Mesenchymal stem cell (in vitro differentiated cells and primary cell): ENCODE measurements at regions not wholly inside any gene's neighbourhood (a gene's known extent, or its start where the extent isn't known, plus 50 kb on each side); places are given as distances from the start of the nearest gene placed in this dataset.
A peak's percentile ranks its signal among the peaks of the same experiment; 100 is the strongest.

Experiments used
- DNase-seq: peaks from one replicate; pipeline ENCODE4 v3.0.0-alpha.2; 2013
- H2AFZ ChIP-seq: one replicate; pipeline ENCODE4 v1.6.1; 2013; ENCODE audit warnings: low read depth, mild to moderate bottlenecking, control low read depth, inconsistent platforms, low read length, moderate library complexity
- H2AK5ac ChIP-seq: 2 replicates; pipeline ENCODE4 v1.6.1; 2013; ENCODE audit warnings: low read length, moderate library complexity, mild to moderate bottlenecking, inconsistent platforms; ENCODE audit not compliant: severe bottlenecking
- H2BK120ac ChIP-seq: one replicate; pipeline ENCODE4 v1.6.1; 2013; ENCODE audit warnings: low read depth, mild to moderate bottlenecking, inconsistent platforms, low read length, moderate library complexity
- H2BK12ac ChIP-seq, 2 experiments: one replicate each; pipeline ENCODE4 v1.6.1; 2013; ENCODE audit warnings: inconsistent platforms in 2 of 2, low read length in 2 of 2, mild to moderate bottlenecking in 2 of 2, moderate library complexity in 2 of 2, control low read depth in 1 of 2
- H2BK15ac ChIP-seq: one replicate; pipeline ENCODE4 v1.6.1; 2013; ENCODE audit warnings: mild to moderate bottlenecking, low read depth, inconsistent platforms; ENCODE audit not compliant: poor library complexity, severe bottlenecking
- H2BK5ac ChIP-seq: 2 replicates; pipeline ENCODE4 v1.6.1; 2013; ENCODE audit warnings: low read depth, mild to moderate bottlenecking, low read length, control low read depth, inconsistent platforms; ENCODE audit not compliant: poor library complexity, severe bottlenecking
- H3K14ac ChIP-seq, 2 experiments: one replicate each; pipeline ENCODE4 v1.6.1; 2013; ENCODE audit warnings: inconsistent platforms in 2 of 2, low read length in 2 of 2, control low read depth in 1 of 2, mild to moderate bottlenecking in 1 of 2, moderate library complexity in 1 of 2
- H3K18ac ChIP-seq, 2 experiments: one replicate each; pipeline ENCODE4 v1.6.1; 2013; ENCODE audit warnings: inconsistent platforms in 2 of 2, low read length in 2 of 2, control low read depth in 1 of 2, low read depth in 1 of 2, mild to moderate bottlenecking in 1 of 2
- H3K23ac ChIP-seq, 2 experiments: one replicate each; pipeline ENCODE4 v1.6.1; 2013; ENCODE audit warnings: inconsistent platforms in 2 of 2, low read length in 2 of 2, mild to moderate bottlenecking in 2 of 2, moderate library complexity in 2 of 2, control low read depth in 1 of 2
- H3K27ac ChIP-seq: 2 replicates; pipeline ENCODE4 v1.5.1; 2013; ENCODE audit warnings: mild to moderate bottlenecking, moderate library complexity, low read length, control low read depth, inconsistent platforms; ENCODE audit not compliant: poor library complexity, severe bottlenecking
- H3K27me3 ChIP-seq, 2 experiments: 2 replicates each; pipeline versions ENCODE4 v1.6.1 to v1.7.0; 2013; ENCODE audit warnings: low read length in 2 of 2, mild to moderate bottlenecking in 2 of 2, moderate library complexity in 2 of 2, control low read depth in 1 of 2, inconsistent platforms in 1 of 2; ENCODE audit not compliant: control insufficient read depth in 1 of 2, insufficient read depth in 1 of 2
- H3K36me3 ChIP-seq, 2 experiments: 2 replicates each; pipeline versions ENCODE4 v1.6.1 to v1.7.0; 2013; ENCODE audit warnings: low read length in 2 of 2, control low read depth in 1 of 2, inconsistent platforms in 1 of 2, low read depth in 1 of 2, mild to moderate bottlenecking in 1 of 2; ENCODE audit not compliant: insufficient read depth in 2 of 2, control insufficient read depth in 1 of 2
- H3K4ac ChIP-seq, 2 experiments: one replicate each; pipeline ENCODE4 v1.6.1; 2013; ENCODE audit warnings: inconsistent platforms in 2 of 2, low read length in 2 of 2, mild to moderate bottlenecking in 2 of 2, moderate library complexity in 2 of 2, control low read depth in 1 of 2, low read depth in 1 of 2
- H3K4me1 ChIP-seq: 2 replicates; pipeline ENCODE4 v1.6.1; 2013; ENCODE audit warnings: low read depth, low read length, control low read depth; ENCODE audit not compliant: control insufficient read depth, insufficient read depth
- H3K4me2 ChIP-seq: 2 replicates; pipeline ENCODE4 v1.6.1; 2013; ENCODE audit warnings: low read length, mild to moderate bottlenecking, inconsistent platforms; ENCODE audit not compliant: poor library complexity, severe bottlenecking
- H3K4me3 ChIP-seq, 2 experiments: 2 replicates each; pipeline versions ENCODE4 v1.5.1 to v1.7.0; 2013; ENCODE audit warnings: low read length in 2 of 2, mild to moderate bottlenecking in 2 of 2, control low read depth in 1 of 2, low read depth in 1 of 2; ENCODE audit not compliant: insufficient read depth in 1 of 2
- H3K79me1 ChIP-seq: replicated peaks from 2 replicates; pipeline ENCODE4 v1.6.1; 2013; ENCODE audit warnings: mild to moderate bottlenecking, control low read depth, low read length, inconsistent platforms; ENCODE audit not compliant: poor library complexity, severe bottlenecking
- H3K9ac ChIP-seq: 2 replicates; pipeline ENCODE4 v1.7.0; 2013; ENCODE audit warnings: mild to moderate bottlenecking, low read length, moderate library complexity
- H3K9me3 ChIP-seq: 2 replicates; pipeline ENCODE4 v1.7.0; 2013; ENCODE audit warnings: mild to moderate bottlenecking, low read length; ENCODE audit not compliant: control insufficient read depth
- H4K8ac ChIP-seq: one replicate; pipeline ENCODE4 v1.6.1; 2013; ENCODE audit warnings: inconsistent platforms, mild to moderate bottlenecking, low read length, moderate library complexity
- H4K91ac ChIP-seq: one replicate; pipeline ENCODE4 v1.6.1; 2013; ENCODE audit warnings: mild to moderate bottlenecking, low read length, inconsistent platforms
- WGBS: methylation state at CpG from one replicate; pipeline ENCODE4 v1.1.7; 2013; ENCODE audit warnings: mixed read lengths; 5-methylcytosine and 5-hydroxymethylcytosine counted together

DNA sequence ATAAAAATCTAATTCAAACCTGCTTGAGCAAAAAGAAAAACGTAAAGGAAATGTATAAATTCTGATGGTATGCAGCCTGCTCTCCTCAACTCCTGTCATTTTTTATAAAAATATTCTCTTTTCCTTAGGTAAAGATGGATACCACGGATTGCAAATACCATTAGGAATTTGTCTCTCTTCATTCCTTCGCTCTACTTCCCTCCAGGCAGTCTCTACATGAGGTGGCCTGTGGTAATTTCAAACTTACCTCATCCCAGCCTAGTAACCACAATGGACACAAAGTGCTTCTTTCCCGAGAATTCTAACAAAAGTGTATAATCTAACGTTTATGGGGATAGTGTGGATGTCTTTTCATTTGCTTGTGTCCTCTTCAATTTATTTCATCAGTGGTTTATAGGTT, 239.5 kb upstream of the LRRC7 start:
- no peak overlapping the region for H2AFZ ChIP-seq
- H2BK120ac ChIP-seq = no peak overlapping the region
- no peak overlapping the region for H3K4me2 ChIP-seq
- H3K4me3 ChIP-seq = no peak overlapping the region
- no peak overlapping the region for H3K9ac ChIP-seq
- no peak overlapping the region for H3K23ac ChIP-seq
- no peak overlapping the region for H2BK5ac ChIP-seq
- H4K8ac ChIP-seq = no peak overlapping the region
- no peak for DNase-seq
- H2BK12ac ChIP-seq = no peak overlapping the region
- peaks cover 16% of the 10 kb centered on the region for H3K9me3 ChIP-seq
- no peaks in the 10 kb centered on the region for H3K79me1 ChIP-seq
- no peak overlapping the region for H4K91ac ChIP-seq
- no peaks in the 10 kb centered on the region for H3K36me3 ChIP-seq
- WGBS = 89% methylated on average over 4 of the region's 5 CpGs
- H3K27ac ChIP-seq = no peak overlapping the region
- no peak overlapping the region for H3K14ac ChIP-seq
- H3K27me3 ChIP-seq = no peaks in the 10 kb centered on the region
- no peak overlapping the region for H2BK15ac ChIP-seq
- H3K4ac ChIP-seq = no peak overlapping the region
- no peak overlapping the region for H2AK5ac ChIP-seq
- H3K18ac ChIP-seq = no peak overlapping the region
- H3K4me1 ChIP-seq = no peaks in the 10 kb centered on the region

DNA sequence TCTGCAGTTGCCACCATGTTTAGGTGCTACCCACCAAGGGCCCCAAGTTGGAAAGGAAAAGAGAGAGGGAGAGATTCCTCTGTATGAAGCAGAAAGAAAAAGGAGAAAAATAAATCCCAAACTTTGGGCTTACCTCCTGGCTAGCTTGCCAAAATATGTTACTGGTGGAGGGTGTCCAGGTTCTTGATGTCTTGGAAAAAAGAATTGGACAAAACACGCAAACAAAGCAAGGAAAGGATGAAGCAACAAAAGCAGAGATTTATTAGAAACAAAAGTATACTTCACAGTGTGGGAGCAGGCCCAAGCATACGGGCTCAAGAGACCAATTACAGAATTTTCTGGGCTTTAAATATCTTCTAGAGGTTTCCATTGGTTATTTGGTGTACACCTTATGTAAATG, 204.5 kb upstream of the LRRC7 start:
- H2BK120ac ChIP-seq = no peak overlapping the region
- no peak overlapping the region for H3K27ac ChIP-seq
- H3K27me3 ChIP-seq = no peaks in the 10 kb centered on the region
- no peak overlapping the region for H2BK12ac ChIP-seq
- H2BK15ac ChIP-seq = no peak overlapping the region
- H3K18ac ChIP-seq = no peak overlapping the region
- no peaks in the 10 kb centered on the region for H3K4me1 ChIP-seq
- no peak overlapping the region for H4K8ac ChIP-seq
- H4K91ac ChIP-seq = no peak overlapping the region
- H2AFZ ChIP-seq = no peak overlapping the region
- no peak overlapping the region for H3K4ac ChIP-seq
- H3K4me3 ChIP-seq = no peak overlapping the region
- no peak overlapping the region for H3K9ac ChIP-seq
- no peak for DNase-seq
- H3K23ac ChIP-seq = no peak overlapping the region
- no peak overlapping the region for H3K4me2 ChIP-seq
- H2AK5ac ChIP-seq = no peak overlapping the region
- 79% methylated on average over 2 of the region's 2 CpGs for WGBS
- H3K14ac ChIP-seq = no peak overlapping the region
- H3K36me3 ChIP-seq = no peaks in the 10 kb centered on the region
- no peaks in the 10 kb centered on the region for H3K9me3 ChIP-seq
- H3K79me1 ChIP-seq = no peaks in the 10 kb centered on the region
- no peak overlapping the region for H2BK5ac ChIP-seq

DNA sequence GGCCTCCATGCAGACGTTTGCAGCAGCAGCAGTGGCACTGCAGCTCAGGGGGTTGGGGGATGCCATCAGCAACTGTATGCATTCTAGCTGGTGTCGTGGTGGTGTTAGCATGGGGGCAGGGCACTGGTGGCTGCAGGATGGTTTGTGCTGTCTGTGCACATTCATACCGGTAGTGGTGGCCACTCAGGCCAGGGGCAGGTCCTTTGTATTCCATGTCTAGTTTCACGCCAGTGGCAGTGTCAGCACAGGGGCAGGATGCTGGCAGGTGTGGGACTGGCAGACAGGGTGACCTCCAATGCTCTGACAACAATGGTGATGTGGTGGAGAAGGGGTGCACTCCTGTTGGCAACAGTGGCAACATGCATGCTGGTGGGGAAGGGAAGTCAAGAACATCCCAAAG, 194.2 kb upstream of the LRRC7 start:
- Histone ChIP-seq H3K9me3 (no peaks in the 10 kb centered on the region), H3K4me3 (no peak overlapping the region), H3K9ac (no peak overlapping the region), H3K4ac (no peak overlapping the region), H2BK15ac (no peak overlapping the region), H4K8ac (no peak overlapping the region), H2AK5ac (no peak overlapping the region), H2BK120ac (no peak overlapping the region), H3K23ac (no peak overlapping the region), H3K4me1 (no peaks in the 10 kb centered on the region), H3K27ac (no peak overlapping the region), H3K14ac (peak overlapping the region in 1 of 2 experiments; percentile 2), H3K36me3 (no peaks in the 10 kb centered on the region), H3K4me2 (no peak overlapping the region), H3K18ac (no peak overlapping the region), H3K79me1 (no peaks in the 10 kb centered on the region), H2BK5ac (no peak overlapping the region), H2BK12ac (no peak overlapping the region), H3K27me3 (no peaks in the 10 kb centered on the region), H2AFZ (no peak overlapping the region), H4K91ac (no peak overlapping the region)
- 81% methylated on average over 4 of the region's 4 CpGs for WGBS
- DNase-seq = no peak

DNA sequence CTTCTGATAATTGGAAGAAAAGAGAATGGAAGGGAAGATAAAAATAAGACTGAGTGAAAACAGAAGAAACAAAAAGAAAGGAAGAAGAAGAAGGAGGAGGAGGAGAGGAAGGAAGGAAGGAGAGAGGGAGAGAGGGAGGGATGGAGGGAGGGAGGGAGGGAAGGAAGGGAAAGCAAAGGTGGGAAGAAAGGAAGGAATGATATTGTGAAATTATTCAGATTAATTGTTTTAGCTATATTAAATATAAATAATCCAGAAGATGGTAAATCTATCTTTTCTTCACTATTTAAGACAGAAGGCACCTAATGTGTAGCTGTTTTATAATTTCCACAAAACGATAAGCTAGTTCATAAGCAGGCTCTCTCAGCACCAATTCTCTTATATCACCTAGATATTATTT, 191.3 kb upstream of the LRRC7 start:
- Histone ChIP-seq H3K36me3 (no peaks in the 10 kb centered on the region), H3K14ac (no peak overlapping the region), H4K8ac (no peak overlapping the region), H3K27me3 (no peaks in the 10 kb centered on the region), H2BK5ac (no peak overlapping the region), H2BK12ac (no peak overlapping the region), H3K18ac (no peak overlapping the region), H3K79me1 (no peaks in the 10 kb centered on the region), H2BK15ac (no peak overlapping the region), H2AFZ (no peak overlapping the region), H3K4me3 (no peak overlapping the region), H2AK5ac (no peak overlapping the region), H2BK120ac (no peak overlapping the region), H3K27ac (no peak overlapping the region), H3K4ac (no peak overlapping the region), H4K91ac (no peak overlapping the region), H3K4me2 (no peak overlapping the region), H3K9me3 (no peaks in the 10 kb centered on the region), H3K4me1 (no peaks in the 10 kb centered on the region), H3K9ac (no peak overlapping the region), H3K23ac (no peak overlapping the region)
- DNase-seq = no peak
- WGBS = no CpG with 5 or more reads among the region's 1 CpG
